ENCODE measurements at regions not wholly inside any gene's neighbourhood (a gene's known extent, or its start where the extent isn't known, plus 50 kb on each side); places are given as distances from the start of the nearest gene placed in this dataset.

DNA sequence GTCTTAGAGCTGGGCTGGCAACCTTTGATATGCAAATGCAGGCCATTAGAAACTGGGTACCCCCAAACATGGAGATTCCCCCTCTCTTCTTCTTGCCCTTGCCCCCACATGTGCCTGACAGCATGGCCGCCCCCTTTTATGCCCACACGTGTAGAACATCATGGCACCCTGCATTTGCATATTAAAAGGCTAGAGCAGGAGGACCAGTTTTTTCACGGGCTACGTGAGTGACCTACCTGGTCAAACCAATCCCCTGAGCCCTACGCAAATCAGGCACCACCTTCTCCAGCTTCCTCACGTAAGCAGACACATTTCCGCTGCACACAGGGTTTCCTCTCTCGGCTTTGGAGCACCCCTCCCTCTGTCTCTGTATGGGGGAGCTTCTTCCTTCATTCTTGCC lies 110.9 kb upstream of the COPS8 start:
- DNase-seq (ENCODE audit: low read depth) = no peak

DNA sequence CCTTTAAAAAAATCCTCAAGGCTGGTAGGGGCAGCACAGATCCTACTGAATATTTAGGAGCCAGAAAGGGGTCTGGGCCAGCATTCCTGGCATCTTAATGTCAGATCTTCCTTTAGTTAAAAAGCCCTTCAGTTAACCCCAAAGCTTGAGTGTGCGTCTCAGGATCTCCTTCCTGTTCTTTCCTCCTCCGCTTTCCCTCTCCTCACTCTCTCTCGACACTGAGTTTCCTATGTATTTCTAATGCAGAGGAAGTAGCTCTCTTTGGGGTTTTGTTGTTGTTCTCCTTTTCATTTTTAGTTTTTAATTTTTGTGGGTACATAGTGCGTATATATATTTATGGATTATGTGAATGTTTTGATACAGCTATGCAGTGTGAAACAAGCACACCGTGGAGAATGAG lies 109.9 kb upstream of the COPS8 start:
- DNase-seq (ENCODE audit: low read depth) = no peak

GRCh38 chr2:236976266-236977062 lies 109.2 kb upstream of the COPS8 start:
- DNase-seq (ENCODE audit: low read depth) = no peak

GRCh38 chr2:236977063-236977851 lies 108.4 kb upstream of the COPS8 start:
- DNase-seq (ENCODE audit: low read depth) = no peak

- no peak for DNase-seq (ENCODE audit: low read depth)
These were observed 107.8 kb upstream of the COPS8 start for GRCh38 chr2:236977852-236978398.

DNA sequence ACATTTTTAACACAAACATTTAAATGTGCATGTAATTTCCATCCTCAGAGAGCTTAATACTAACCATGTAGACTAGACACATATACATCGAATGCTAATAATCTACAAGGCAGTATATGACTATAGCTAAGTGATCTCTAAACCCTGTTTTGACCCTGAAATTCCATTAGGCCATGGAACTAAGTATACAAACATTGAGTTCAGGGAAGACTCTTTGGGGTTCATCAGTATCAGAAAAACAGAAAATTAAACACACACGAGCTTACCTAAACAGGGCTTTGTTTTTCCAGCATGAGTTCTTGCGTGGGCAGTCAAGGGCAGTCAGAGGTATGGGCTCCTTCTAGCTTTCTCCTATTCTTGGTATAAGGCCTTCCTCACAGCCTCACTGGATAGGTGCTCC lies 106.0 kb upstream of the COPS8 start:
- DNase-seq (ENCODE audit: low read depth) = no peak

DNA sequence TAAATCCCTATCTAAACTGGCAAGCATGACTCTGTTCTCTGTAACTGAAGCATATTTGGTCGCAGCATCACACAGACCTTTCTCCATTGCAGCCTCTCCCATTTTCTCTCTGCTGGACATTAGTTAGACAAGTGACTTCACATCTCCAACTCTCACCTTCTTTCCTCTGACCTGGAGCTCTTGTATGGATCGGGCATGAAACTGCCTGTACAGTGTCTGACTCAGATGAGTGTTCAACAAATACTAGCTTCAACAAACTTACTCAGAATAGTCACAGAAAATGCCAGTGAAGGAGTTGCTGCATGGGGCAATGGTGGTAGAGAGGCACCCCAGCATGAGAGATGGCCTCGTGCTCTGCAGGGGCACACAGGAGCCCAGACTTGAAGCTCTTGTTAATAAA lies 104.7 kb upstream of the COPS8 start:
- DNase-seq (ENCODE audit: low read depth) = no peak

- no peak for DNase-seq (ENCODE audit: low read depth)
These were observed 103.8 kb upstream of the COPS8 start for GRCh38 chr2:236981701-236982485.

DNA sequence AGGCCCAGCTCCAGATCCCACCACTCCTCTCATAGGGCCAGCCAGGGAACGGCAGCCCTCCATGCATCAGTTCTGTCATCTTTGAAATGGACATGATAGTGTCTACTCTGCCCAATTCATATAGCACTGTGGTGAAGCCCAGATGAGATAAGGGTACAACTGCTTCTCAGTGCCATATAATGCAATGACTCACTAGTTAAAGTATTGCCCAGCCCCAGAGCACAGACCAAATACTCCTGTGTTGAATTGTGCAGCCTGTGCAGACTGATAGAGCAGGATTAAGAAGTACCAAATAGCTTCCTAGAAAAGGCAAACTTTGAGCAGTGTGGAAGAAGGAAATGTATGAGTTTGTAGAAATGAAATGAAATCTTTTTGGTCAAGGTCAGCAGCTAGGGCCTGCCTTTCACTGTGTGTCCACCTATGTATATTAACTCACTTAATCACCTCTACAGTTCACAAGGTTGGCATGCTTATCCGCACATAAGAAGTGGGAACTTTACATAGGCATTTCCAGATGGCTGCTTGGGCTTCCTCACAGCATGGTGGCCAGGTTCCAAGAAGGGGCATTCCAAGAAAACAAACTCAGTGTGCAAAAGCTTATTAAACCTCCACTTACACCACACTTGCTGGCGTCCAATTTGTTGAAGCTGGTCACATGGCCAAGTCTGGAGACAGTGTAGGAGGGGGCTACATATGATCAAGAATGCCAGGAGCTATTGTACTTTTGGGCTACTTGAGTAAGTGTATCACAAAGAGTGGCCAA lies 102.8 kb upstream of the COPS8 start:
- DNase-seq (ENCODE audit: low read depth) = no peak

DNA sequence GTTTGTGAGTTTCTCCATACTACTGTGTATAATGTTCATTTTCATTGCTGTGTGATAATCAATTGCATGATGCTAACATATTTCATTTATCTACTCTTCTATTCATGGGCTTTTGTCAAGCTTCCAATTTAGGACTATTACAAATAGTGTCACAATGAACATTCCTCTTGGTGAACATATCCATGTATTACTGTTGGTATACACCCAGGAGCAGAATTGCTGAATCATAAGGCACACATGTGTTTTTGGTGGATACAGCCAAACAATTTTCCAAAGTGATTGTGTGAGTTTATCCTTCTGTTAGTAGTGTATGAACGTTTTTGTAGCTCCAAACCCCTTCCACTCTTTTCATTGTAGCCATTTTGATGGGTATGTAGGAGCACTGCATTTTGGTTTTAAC lies 101.6 kb upstream of the COPS8 start:
- no peak for DNase-seq (ENCODE audit: low read depth)

GRCh38 chr2:236985761-236986339 lies 99.8 kb upstream of the COPS8 start:
- DNase-seq (ENCODE audit: low read depth) = no peak

- DNase-seq (ENCODE audit: low read depth) = no peak
These were observed 99.0 kb upstream of the COPS8 start for GRCh38 chr2:236986524-236987330.

DNA sequence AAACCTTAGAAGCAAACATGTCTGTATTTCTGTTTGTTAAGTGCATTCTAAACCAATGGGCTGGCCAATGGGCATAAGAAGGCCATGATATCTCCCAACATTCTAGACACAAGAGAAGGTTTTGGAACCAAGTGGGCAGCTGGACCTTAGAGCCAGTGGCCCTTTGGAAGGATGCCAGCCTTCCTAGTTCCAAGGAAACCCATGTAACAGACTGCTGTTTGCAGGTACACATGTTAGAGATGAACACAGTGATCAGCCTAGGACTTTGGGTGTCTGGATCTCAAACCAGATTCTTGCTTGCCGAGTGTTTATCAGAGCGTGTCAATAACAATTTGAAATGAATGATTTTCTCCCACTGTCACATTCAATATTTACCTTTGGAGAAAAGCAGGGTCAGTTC lies 97.5 kb upstream of the COPS8 start:
- no peak for DNase-seq (ENCODE audit: low read depth)

DNA sequence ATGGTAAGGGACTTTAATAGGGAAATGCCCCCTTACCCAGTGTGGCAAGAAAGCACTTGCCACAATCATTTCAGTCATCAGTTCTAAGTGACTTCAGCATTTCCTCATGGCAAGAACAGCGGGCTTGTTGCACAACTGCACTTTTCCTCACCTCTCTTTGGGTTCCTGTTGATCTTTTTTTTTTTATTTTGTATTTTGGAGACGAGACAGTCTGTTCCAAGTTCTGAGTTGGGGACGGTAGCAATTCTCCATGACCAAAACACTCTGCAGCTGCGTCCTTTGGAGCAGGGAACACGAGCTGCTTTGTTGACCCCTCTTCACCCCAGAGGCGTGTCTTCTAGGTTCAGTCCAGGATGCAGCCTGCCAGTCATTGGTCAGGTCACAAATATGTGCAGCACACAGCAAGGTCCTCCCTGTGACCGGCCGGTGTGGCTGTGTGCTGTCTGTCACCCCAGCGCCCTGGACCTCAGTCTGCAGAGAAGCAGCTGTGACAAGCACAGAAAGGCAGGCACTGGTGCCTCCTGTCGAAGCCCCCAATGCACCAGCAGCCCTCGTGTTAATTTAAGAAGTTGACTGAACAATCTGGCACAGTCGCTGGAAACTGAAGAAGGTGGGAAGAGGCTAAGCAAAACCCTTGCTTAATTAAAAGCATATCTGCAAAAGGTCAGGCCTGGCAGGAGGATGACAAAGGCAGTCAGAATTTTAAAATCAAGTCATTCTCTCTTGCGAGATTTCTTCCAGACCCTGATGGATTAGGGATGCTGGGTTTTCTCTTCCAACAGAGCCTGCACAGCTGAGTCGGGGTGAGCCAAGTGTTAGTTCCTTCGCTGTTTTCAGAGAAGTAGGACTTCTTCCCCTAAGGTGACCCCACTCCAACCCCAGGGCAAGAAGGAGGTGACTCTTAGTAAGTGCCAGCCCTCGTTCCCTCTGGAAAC lies 96.7 kb upstream of the COPS8 start:
- no peak for DNase-seq (ENCODE audit: low read depth)

GRCh38 chr2:236990552-236990951 lies 95.1 kb upstream of the COPS8 start:
- DNase-seq (ENCODE audit: low read depth) = no peak

- no peak for DNase-seq (ENCODE audit: low read depth)
These were observed 93.8 kb upstream of the COPS8 start for GRCh38 chr2:236991874-236992273.

DNA sequence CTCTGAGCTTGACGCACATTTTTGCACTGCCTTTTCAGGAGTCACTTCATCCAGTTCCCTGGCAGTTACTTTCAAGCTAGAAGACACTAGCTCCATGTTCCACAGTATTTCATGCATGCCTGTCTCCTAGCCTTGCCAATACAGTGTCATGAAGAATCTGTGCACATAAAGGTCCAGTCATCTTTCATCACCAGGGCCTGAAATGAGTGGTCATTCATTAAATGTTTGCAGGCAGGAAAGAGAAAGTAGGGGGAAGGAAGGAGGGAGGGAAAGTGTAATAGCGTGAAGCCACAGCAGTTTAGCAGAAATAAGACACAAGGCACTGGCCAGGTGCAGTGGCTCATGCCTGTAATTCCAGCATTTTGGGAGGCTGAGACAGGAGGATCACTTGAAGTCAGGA lies 92.4 kb upstream of the COPS8 start:
- DNase-seq (ENCODE audit: low read depth) = no peak

GRCh38 chr2:236994361-236994760 lies 91.3 kb upstream of the COPS8 start:
- DNase-seq (ENCODE audit: low read depth) = no peak

GRCh38 chr2:236997069-236997715 lies 88.5 kb upstream of the COPS8 start:
- DNase-seq (ENCODE audit: low read depth) = no peak
